HEK293 (cell line): ENCODE measurements at regions not wholly inside any gene's neighbourhood (a gene's known extent, or its start where the extent isn't known, plus 50 kb on each side); places are given as distances from the start of the nearest gene placed in this dataset.
A peak's percentile ranks its signal among the peaks of the same experiment; 100 is the strongest.

Experiments used
- CTCF ChIA-PET: fragments of 350-600 bp; formaldehyde crosslinking; extraction: SDS; loops from one replicate; lab custom pipeline; 2021; ENCODE audit warnings: antibody characterized with exemption; lab: Yijun Ruan, JAX
- POLR2A ChIA-PET: fragments of 300-600 bp; formaldehyde crosslinking; extraction: SDS; loops from one replicate; lab custom pipeline; 2020; ENCODE audit warnings: antibody characterized with exemption, inconsistent platforms; lab: Yijun Ruan, JAX
- H3K27ac ChIP-seq: fragments of 200-500 bp; sonication (Bioruptor generic); 2 replicates; pipeline ENCODE4 v1.5.1; 2014; ENCODE audit warnings: low read depth, low read length, control low read depth, inconsistent platforms; ENCODE audit errors: extremely low read depth
- H3K36me3 ChIP-seq, 2 experiments: fragments of 200-500 bp in 1 of 2; sonication (Bioruptor generic) in 1 of 2; 1 replicate in 1 of 2; 2 replicates in 1 of 2; pipeline ENCODE4 v1.5.1; 2014 to 2017; ENCODE audit warnings: inconsistent platforms in 2 of 2, low read length in 2 of 2; ENCODE audit not compliant: control insufficient read depth in 2 of 2, insufficient read depth in 1 of 2
- H3K4me1 ChIP-seq: fragments of 200-500 bp; sonication (Bioruptor generic); 2 replicates; pipeline ENCODE4 v1.5.1; 2014; ENCODE audit warnings: mild to moderate bottlenecking, low read length, inconsistent platforms; ENCODE audit not compliant: control insufficient read depth, insufficient read depth
- H3K4me3 ChIP-seq: 2 replicates; pipeline ENCODE4 v1.5.1; 2011; ENCODE audit warnings: low read depth, mild to moderate bottlenecking, control low read depth, low read length, moderate library complexity
- H3K9me3 ChIP-seq: fragments of 200-500 bp; sonication (Bioruptor generic); 2 replicates; pipeline ENCODE4 v1.5.1; 2014; ENCODE audit warnings: low read depth, low read length, inconsistent platforms; ENCODE audit not compliant: control insufficient read depth, insufficient read depth
- AEBP2 ChIP-seq: fragments of 450-650 bp; formaldehyde crosslinking; IDR thresholded peaks from 2 replicates; pipeline ENCODE4 v1.5.1; 2016; ENCODE audit warnings: missing biosample characterization, missing genetic modification characterization, borderline replicate concordance
- GFI1B ChIP-seq: fragments of 450-650 bp; formaldehyde crosslinking; IDR thresholded peaks from 2 replicates; pipeline ENCODE4 v1.5.1; 2016; ENCODE audit warnings: missing biosample characterization, missing genetic modification characterization
- INSM2 ChIP-seq: fragments of 450-650 bp; formaldehyde crosslinking; IDR thresholded peaks from 2 replicates; pipeline ENCODE4 v1.5.1; 2016; ENCODE audit warnings: missing biosample characterization, missing genetic modification characterization
- KLF8 ChIP-seq: fragments of 450-650 bp; formaldehyde crosslinking; IDR thresholded peaks from 2 replicates; pipeline ENCODE4 v1.5.1; 2016; ENCODE audit warnings: missing biosample characterization, missing genetic modification characterization
- MZF1 ChIP-seq: fragments of 450-650 bp; formaldehyde crosslinking; IDR thresholded peaks from 2 replicates; pipeline ENCODE4 v1.5.1; 2017; ENCODE audit warnings: missing biosample characterization, missing genetic modification characterization, borderline replicate concordance
- OSR2 ChIP-seq: fragments of 450-650 bp; formaldehyde crosslinking; IDR thresholded peaks from 2 replicates; pipeline ENCODE4 v1.5.1; 2016; ENCODE audit warnings: missing biosample characterization, missing genetic modification characterization
- PBX3 ChIP-seq: sonication (generic); formaldehyde crosslinking; IDR thresholded peaks from 2 replicates; pipeline ENCODE4 v1.8.1; 2022; ENCODE audit warnings: mild to moderate bottlenecking, moderate library complexity, missing genetic modification reagents
- PRDM1 ChIP-seq: fragments of 450-650 bp; formaldehyde crosslinking; IDR thresholded peaks from 2 replicates; pipeline ENCODE4; 2016; ENCODE audit warnings: missing biosample characterization, missing genetic modification characterization
- WT1 ChIP-seq: fragments of 450-650 bp; formaldehyde crosslinking; IDR thresholded peaks from 2 replicates; pipeline ENCODE4 v1.5.1; 2016; ENCODE audit warnings: missing biosample characterization, missing genetic modification characterization
- ZEB2 ChIP-seq: fragments of 450-650 bp; formaldehyde crosslinking; IDR thresholded peaks from 2 replicates; pipeline ENCODE4 v1.5.1; 2016; ENCODE audit warnings: missing biosample characterization, missing genetic modification characterization
- ZFHX2 ChIP-seq: fragments of 450-650 bp; formaldehyde crosslinking; conservative IDR thresholded peaks from 2 replicates; pipeline ENCODE4 v1.5.1; 2016; ENCODE audit warnings: missing biosample characterization, missing genetic modification characterization
- ZNF19 ChIP-seq: fragments of 450-650 bp; formaldehyde crosslinking; IDR thresholded peaks from 2 replicates; pipeline ENCODE4; 2016; ENCODE audit warnings: missing biosample characterization, missing genetic modification characterization, low read depth
- ZNF23 ChIP-seq: fragments of 450-650 bp; formaldehyde crosslinking; IDR thresholded peaks from 2 replicates; pipeline ENCODE4 v1.5.1; 2016; ENCODE audit warnings: missing biosample characterization, missing genetic modification characterization, borderline replicate concordance
- ZNF266 ChIP-seq: fragments of 450-650 bp; formaldehyde crosslinking; IDR thresholded peaks from 2 replicates; pipeline ENCODE4 v1.5.1; 2016; ENCODE audit warnings: missing biosample characterization, missing genetic modification characterization, low read depth
- ZNF366 ChIP-seq: fragments of 450-650 bp; formaldehyde crosslinking; conservative IDR thresholded peaks from 2 replicates; pipeline ENCODE4 v1.5.1; 2016; ENCODE audit warnings: missing biosample characterization, missing genetic modification characterization
- ZNF398 ChIP-seq: fragments of 450-650 bp; formaldehyde crosslinking; IDR thresholded peaks from 2 replicates; pipeline ENCODE4 v1.5.1; 2017; ENCODE audit warnings: missing biosample characterization, missing genetic modification characterization
- ZNF561 ChIP-seq: fragments of 450-650 bp; IDR thresholded peaks from 2 replicates; pipeline ENCODE4 v1.5.1; 2018; ENCODE audit warnings: missing biosample characterization, missing genetic modification characterization, borderline replicate concordance
- ZNF571 ChIP-seq: fragments of 450-650 bp; formaldehyde crosslinking; IDR thresholded peaks from 2 replicates; pipeline ENCODE4 v1.5.0; 2017; ENCODE audit warnings: missing biosample characterization, missing genetic modification characterization
- ZNF792 ChIP-seq: fragments of 450-650 bp; formaldehyde crosslinking; IDR thresholded peaks from 2 replicates; pipeline ENCODE4 v1.5.1; 2016; ENCODE audit warnings: missing biosample characterization, missing genetic modification characterization
- TF ChIP-seq, protein P1 (sequence below): fragments of 450-650 bp; formaldehyde crosslinking; IDR thresholded peaks from 2 replicates; pipeline ENCODE4 v1.5.1; 2016; ENCODE audit warnings: missing biosample characterization, missing genetic modification characterization
- TF ChIP-seq, protein P2 (sequence below): fragments of 450-650 bp; formaldehyde crosslinking; IDR thresholded peaks from 2 replicates; pipeline ENCODE4 v1.5.1; 2016; ENCODE audit warnings: missing biosample characterization, missing genetic modification characterization
- TF ChIP-seq, protein P3 (sequence below): fragments of 450-650 bp; formaldehyde crosslinking; IDR thresholded peaks from 2 replicates; pipeline ENCODE4 v1.5.1; 2016; ENCODE audit warnings: missing biosample characterization, missing genetic modification characterization

DNA sequence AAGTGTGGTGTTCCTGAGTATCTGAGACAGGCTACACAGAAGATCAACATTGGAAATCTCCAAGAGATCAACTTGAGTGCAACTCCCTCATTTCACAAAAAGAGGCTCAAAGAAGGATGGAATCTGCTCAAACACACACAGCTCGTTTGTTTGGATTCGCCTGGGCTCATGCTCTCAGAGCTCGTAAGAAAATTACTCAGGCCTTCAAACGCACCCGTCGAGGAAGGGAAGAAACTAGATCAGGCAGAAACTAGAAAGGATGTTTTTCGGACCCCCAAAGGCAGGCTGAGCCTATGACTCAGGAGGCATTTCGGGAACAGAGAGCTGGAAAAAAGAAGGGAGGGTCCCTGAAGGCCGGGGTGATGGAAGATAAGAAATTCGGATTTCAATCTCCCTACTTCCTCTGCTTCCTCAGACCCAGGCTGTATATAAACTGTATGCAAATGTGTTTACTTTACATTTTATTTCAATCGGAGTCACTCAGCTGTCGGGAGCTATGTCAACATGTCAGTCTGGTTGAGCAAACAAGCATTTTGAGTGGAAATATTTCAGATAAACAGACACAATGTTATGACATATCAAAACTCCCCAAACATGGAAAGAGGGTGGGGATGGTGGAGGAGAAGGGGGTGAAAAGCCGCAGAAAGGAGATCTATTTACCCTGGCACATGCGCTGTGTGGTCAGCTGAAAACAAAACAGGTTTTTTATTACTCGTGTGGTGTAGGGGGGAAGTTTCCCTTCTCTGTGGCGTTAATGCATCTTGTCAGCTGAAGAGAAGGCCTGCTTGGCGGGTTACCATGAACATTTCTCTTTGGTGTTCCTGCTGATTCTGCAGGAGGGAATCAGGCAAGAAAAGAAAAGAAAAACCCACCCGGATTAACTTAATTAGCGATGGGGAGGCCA, 129.1 kb upstream of the TBX3 start (continued):
- TF ChIP-seq, protein P1, sequence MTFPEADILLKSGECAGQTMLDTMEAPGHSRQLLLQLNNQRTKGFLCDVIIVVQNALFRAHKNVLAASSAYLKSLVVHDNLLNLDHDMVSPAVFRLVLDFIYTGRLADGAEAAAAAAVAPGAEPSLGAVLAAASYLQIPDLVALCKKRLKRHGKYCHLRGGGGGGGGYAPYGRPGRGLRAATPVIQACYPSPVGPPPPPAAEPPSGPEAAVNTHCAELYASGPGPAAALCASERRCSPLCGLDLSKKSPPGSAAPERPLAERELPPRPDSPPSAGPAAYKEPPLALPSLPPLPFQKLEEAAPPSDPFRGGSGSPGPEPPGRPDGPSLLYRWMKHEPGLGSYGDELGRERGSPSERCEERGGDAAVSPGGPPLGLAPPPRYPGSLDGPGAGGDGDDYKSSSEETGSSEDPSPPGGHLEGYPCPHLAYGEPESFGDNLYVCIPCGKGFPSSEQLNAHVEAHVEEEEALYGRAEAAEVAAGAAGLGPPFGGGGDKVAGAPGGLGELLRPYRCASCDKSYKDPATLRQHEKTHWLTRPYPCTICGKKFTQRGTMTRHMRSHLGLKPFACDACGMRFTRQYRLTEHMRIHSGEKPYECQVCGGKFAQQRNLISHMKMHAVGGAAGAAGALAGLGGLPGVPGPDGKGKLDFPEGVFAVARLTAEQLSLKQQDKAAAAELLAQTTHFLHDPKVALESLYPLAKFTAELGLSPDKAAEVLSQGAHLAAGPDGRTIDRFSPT (tag by site-specific recombination): no peak
- TF ChIP-seq MZF1 (tag by site-specific recombination) (peak; percentile 63; the same call in 1 of the 2 replicates), ZNF561 (tag by site-specific recombination) (0 out of 2 replicates have a peak, but pooled peaks have one; percentile 44), ZFHX2 (no peak), ZNF19 (tag by site-specific recombination) (no peak), INSM2 (tag by site-specific recombination) (no peak), ZNF23 (tag by site-specific recombination) (no peak), ZNF398 (tag by site-specific recombination) (peak; percentile 33), GFI1B (tag by site-specific recombination) (peak; percentile 67; the same call in 1 of the 2 replicates), ZNF792 (peak; percentile 76; the same call in 1 of the 2 replicates), WT1 (tag by site-specific recombination) (peak; percentile 91)
- TF ChIP-seq, protein P2, sequence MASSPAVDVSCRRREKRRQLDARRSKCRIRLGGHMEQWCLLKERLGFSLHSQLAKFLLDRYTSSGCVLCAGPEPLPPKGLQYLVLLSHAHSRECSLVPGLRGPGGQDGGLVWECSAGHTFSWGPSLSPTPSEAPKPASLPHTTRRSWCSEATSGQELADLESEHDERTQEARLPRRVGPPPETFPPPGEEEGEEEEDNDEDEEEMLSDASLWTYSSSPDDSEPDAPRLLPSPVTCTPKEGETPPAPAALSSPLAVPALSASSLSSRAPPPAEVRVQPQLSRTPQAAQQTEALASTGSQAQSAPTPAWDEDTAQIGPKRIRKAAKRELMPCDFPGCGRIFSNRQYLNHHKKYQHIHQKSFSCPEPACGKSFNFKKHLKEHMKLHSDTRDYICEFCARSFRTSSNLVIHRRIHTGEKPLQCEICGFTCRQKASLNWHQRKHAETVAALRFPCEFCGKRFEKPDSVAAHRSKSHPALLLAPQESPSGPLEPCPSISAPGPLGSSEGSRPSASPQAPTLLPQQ: no peak
- TF ChIP-seq, protein P3, sequence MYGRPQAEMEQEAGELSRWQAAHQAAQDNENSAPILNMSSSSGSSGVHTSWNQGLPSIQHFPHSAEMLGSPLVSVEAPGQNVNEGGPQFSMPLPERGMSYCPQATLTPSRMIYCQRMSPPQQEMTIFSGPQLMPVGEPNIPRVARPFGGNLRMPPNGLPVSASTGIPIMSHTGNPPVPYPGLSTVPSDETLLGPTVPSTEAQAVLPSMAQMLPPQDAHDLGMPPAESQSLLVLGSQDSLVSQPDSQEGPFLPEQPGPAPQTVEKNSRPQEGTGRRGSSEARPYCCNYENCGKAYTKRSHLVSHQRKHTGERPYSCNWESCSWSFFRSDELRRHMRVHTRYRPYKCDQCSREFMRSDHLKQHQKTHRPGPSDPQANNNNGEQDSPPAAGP: no peak
- TF ChIP-seq, all 188 proteins: peak for 7

DNA sequence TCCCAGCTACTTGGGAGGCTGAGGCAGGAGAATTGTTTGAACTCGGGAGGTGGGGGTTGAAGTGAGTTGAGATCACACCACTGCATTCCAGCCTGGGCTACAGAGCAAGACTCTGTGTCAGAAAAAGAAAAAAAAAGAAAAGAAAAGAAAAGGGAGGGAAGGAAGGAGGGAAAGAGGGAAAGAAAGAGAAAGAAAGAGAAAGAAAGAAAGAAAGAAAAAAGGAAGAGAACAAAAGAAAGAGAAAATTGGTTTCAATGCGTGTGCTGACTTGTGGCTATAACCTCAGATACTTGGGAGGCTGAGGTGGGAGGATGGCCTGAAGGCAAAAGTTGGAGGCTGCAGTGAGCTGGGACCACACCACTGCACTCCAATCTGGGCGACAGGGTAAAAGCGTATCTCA, 128.4 kb upstream of the TBX3 start:
- Histone ChIP-seq H3K36me3 (no peaks in the 10 kb centered on the region), H3K27ac (no peak overlapping the region), H3K4me1 (peaks cover 4% of the 10 kb centered on the region), H3K9me3 (no peaks in the 10 kb centered on the region), H3K4me3 (no peak overlapping the region)
- ChIA-PET CTCF (no interaction called here), POLR2A (no interaction called here)
- TF ChIP-seq ZEB2 (tag by site-specific recombination): no peak
- no peak for TF ChIP-seq ZNF266 (tag by site-specific recombination)
- peak; percentile 59; the same call in 1 of the 2 replicates for TF ChIP-seq PRDM1 (tag by site-specific recombination)
- no peak for TF ChIP-seq ZNF571 (tag by site-specific recombination)
- no peak for TF ChIP-seq KLF8 (tag by site-specific recombination)
- TF ChIP-seq ZNF366 (tag by site-specific recombination): peak; percentile 65
- TF ChIP-seq OSR2 (tag by site-specific recombination): no peak
- no peak for TF ChIP-seq AEBP2
- no peak for TF ChIP-seq PBX3 (CRISPR knock-in tag)
